ENCODE measurements at regions not wholly inside any gene's neighbourhood (a gene's known extent, or its start where the extent isn't known, plus 50 kb on each side); places are given as distances from the start of the nearest gene placed in this dataset.

- Histone ChIP-seq H3K27ac (ENCODE audit: low read depth, low read length) (no peak overlapping the region), H3K4me3 (ENCODE audit: insufficient read depth, low read depth, low read length) (no peak overlapping the region), H3K9ac (ENCODE audit: low read length) (no peak overlapping the region), H2AFZ (ENCODE audit: low read depth, low read length) (no peak overlapping the region), H3K4me2 (ENCODE audit: low read length) (no peak overlapping the region), H3K27me3 (ENCODE audit: insufficient read depth, low read length) (no peaks in the 10 kb centered on the region), H3K79me2 (ENCODE audit: insufficient read depth, low read length) (no peaks in the 10 kb centered on the region), H3K4me1 (ENCODE audit: insufficient read depth, low read length) (no peaks in the 10 kb centered on the region), H4K20me1 (ENCODE audit: insufficient read depth, low read length) (no peaks in the 10 kb centered on the region), H3K36me3 (ENCODE audit: insufficient read depth, low read length) (no peaks in the 10 kb centered on the region), H3K9me3 (ENCODE audit: insufficient read depth, low read depth, low read length) (no peaks in the 10 kb centered on the region)
- H3K27ac Mint-ChIP-seq (ENCODE audit: unreplicated experiment), result no peak overlapping the region
- H3K4me1 Mint-ChIP-seq (ENCODE audit: low read depth, unreplicated experiment), result no peaks in the 10 kb centered on the region
- H3K9me3 Mint-ChIP-seq (ENCODE audit: unreplicated experiment), result no peaks in the 10 kb centered on the region
- DNase-seq (ENCODE audit: low read depth) (no peak), FAIRE-seq (no peak)
- H3K36me3 Mint-ChIP-seq (ENCODE audit: low read depth, unreplicated experiment), result no peaks in the 10 kb centered on the region
- TF ChIP-seq EZH2 (IDR thresholded peaks at IDR 0.05; ENCODE audit: insufficient read depth, low read length) (no peak), CTCF (IDR thresholded peaks at IDR 0.05; ENCODE audit: insufficient read depth, low read depth, low read length) (no peak)
- H3K4me3 Mint-ChIP-seq (ENCODE audit: unreplicated experiment), result no peak overlapping the region
- no peaks in the 10 kb centered on the region for H3K27me3 Mint-ChIP-seq (ENCODE audit: low read depth, unreplicated experiment)
Measured at GRCh38 chr5:52521236-52521635, 266.5 kb upstream of the ITGA1 start.

- no peak overlapping the region for H3K9ac ChIP-seq (ENCODE audit: low read length)
- no peak for FAIRE-seq
- H3K4me3 ChIP-seq (ENCODE audit: insufficient read depth, low read depth, low read length), result no peak overlapping the region
- no peaks in the 10 kb centered on the region for H3K9me3 ChIP-seq (ENCODE audit: insufficient read depth, low read depth, low read length)
- no peaks in the 10 kb centered on the region for H3K79me2 ChIP-seq (ENCODE audit: insufficient read depth, low read length)
- Mint-ChIP-seq H3K4me3 (ENCODE audit: unreplicated experiment) (no peak overlapping the region), H3K27me3 (ENCODE audit: low read depth, unreplicated experiment) (no peaks in the 10 kb centered on the region), H3K36me3 (ENCODE audit: low read depth, unreplicated experiment) (no peaks in the 10 kb centered on the region), H3K4me1 (ENCODE audit: low read depth, unreplicated experiment) (no peaks in the 10 kb centered on the region), H3K9me3 (ENCODE audit: unreplicated experiment) (no peaks in the 10 kb centered on the region), H3K27ac (ENCODE audit: unreplicated experiment) (no peak overlapping the region)
- TF ChIP-seq CTCF (IDR thresholded peaks at IDR 0.05; ENCODE audit: insufficient read depth, low read depth, low read length), result no peak
- TF ChIP-seq EZH2 (IDR thresholded peaks at IDR 0.05; ENCODE audit: insufficient read depth, low read length), result no peak
- H3K4me2 ChIP-seq (ENCODE audit: low read length), result no peak overlapping the region
- H2AFZ ChIP-seq (ENCODE audit: low read depth, low read length), result no peak overlapping the region
- no peaks in the 10 kb centered on the region for H3K27me3 ChIP-seq (ENCODE audit: insufficient read depth, low read length)
- H4K20me1 ChIP-seq (ENCODE audit: insufficient read depth, low read length), result no peaks in the 10 kb centered on the region
- no peak for DNase-seq (ENCODE audit: low read depth)
- H3K27ac ChIP-seq (ENCODE audit: low read depth, low read length), result no peak overlapping the region
- H3K4me1 ChIP-seq (ENCODE audit: insufficient read depth, low read length), result no peaks in the 10 kb centered on the region
- no peaks in the 10 kb centered on the region for H3K36me3 ChIP-seq (ENCODE audit: insufficient read depth, low read length)
Measured at GRCh38 chr5:52523701-52524100, 264.0 kb upstream of the ITGA1 start.

- Histone ChIP-seq H3K79me2 (ENCODE audit: insufficient read depth, low read length) (no peaks in the 10 kb centered on the region), H3K9me3 (ENCODE audit: insufficient read depth, low read depth, low read length) (peaks cover 6% of the 10 kb centered on the region), H3K4me1 (ENCODE audit: insufficient read depth, low read length) (no peaks in the 10 kb centered on the region), H2AFZ (ENCODE audit: low read depth, low read length) (no peak overlapping the region), H3K9ac (ENCODE audit: low read length) (no peak overlapping the region), H3K36me3 (ENCODE audit: insufficient read depth, low read length) (no peaks in the 10 kb centered on the region), H3K27ac (ENCODE audit: low read depth, low read length) (no peak overlapping the region), H3K27me3 (ENCODE audit: insufficient read depth, low read length) (no peaks in the 10 kb centered on the region), H3K4me3 (ENCODE audit: insufficient read depth, low read depth, low read length) (no peak overlapping the region), H4K20me1 (ENCODE audit: insufficient read depth, low read length) (no peaks in the 10 kb centered on the region), H3K4me2 (ENCODE audit: low read length) (no peak overlapping the region)
- Mint-ChIP-seq H3K27ac (ENCODE audit: unreplicated experiment) (no peak overlapping the region), H3K9me3 (ENCODE audit: unreplicated experiment) (peaks cover 4% of the 10 kb centered on the region), H3K36me3 (ENCODE audit: low read depth, unreplicated experiment) (no peaks in the 10 kb centered on the region), H3K4me3 (ENCODE audit: unreplicated experiment) (no peak overlapping the region), H3K27me3 (ENCODE audit: low read depth, unreplicated experiment) (no peaks in the 10 kb centered on the region), H3K4me1 (ENCODE audit: low read depth, unreplicated experiment) (no peaks in the 10 kb centered on the region)
- DNase-seq (ENCODE audit: low read depth) (no peak), FAIRE-seq (no peak)
- TF ChIP-seq CTCF (IDR thresholded peaks at IDR 0.05; ENCODE audit: insufficient read depth, low read depth, low read length), result no peak
- TF ChIP-seq EZH2 (IDR thresholded peaks at IDR 0.05; ENCODE audit: insufficient read depth, low read length), result no peak
Measured at GRCh38 chr5:52531105-52531504, 256.6 kb upstream of the ITGA1 start.
